A673 (cell line): ENCODE measurements at regions not wholly inside any gene's neighbourhood (a gene's known extent, or its start where the extent isn't known, plus 50 kb on each side); places are given as distances from the start of the nearest gene placed in this dataset.

ENCODE experiments used
- EZH2 ChIP-seq: fragments of 200-600 bp; sonication (generic); IDR thresholded peaks from 2 replicates; pipeline ENCODE4 v1.6.1; 2017; ENCODE audit warnings: borderline replicate concordance, low read depth, mild to moderate bottlenecking, mixed read lengths, antibody characterized with exemption, low read length; ENCODE audit not compliant: poor library complexity, severe bottlenecking
- TF ChIP-seq, protein P1 (sequence below): fragments of 300-800, 200-600 bp; sonication (generic); conservative IDR thresholded peaks from 2 replicates; pipeline ENCODE4 v1.5.1; 2017; ENCODE audit warnings: low read depth, mild to moderate bottlenecking, antibody characterized with exemption, low read length, moderate library complexity, mixed read lengths

DNA sequence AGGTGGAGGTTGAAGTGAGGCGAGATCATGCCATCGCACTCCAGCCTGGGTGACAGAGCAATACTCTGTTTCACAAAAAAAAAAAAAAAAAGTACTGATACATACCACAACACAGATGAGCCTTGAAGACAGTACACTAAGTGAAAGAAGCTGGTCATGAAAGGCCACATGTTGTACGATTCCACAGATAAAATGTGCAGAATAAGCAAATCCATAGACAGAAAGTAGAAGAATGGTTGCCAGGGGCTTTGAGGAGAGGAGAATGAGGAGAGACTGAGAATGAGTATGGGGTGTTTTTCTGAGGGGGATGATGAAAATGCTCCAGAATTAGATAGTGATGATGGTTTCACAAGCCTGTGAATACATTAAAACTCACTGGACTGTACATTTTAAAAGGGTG lies 155.6 kb upstream of the PSMD7 start:
- TF ChIP-seq, protein P1, sequence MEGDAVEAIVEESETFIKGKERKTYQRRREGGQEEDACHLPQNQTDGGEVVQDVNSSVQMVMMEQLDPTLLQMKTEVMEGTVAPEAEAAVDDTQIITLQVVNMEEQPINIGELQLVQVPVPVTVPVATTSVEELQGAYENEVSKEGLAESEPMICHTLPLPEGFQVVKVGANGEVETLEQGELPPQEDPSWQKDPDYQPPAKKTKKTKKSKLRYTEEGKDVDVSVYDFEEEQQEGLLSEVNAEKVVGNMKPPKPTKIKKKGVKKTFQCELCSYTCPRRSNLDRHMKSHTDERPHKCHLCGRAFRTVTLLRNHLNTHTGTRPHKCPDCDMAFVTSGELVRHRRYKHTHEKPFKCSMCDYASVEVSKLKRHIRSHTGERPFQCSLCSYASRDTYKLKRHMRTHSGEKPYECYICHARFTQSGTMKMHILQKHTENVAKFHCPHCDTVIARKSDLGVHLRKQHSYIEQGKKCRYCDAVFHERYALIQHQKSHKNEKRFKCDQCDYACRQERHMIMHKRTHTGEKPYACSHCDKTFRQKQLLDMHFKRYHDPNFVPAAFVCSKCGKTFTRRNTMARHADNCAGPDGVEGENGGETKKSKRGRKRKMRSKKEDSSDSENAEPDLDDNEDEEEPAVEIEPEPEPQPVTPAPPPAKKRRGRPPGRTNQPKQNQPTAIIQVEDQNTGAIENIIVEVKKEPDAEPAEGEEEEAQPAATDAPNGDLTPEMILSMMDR = no peak
- no peak for TF ChIP-seq EZH2
